Posterior cingulate gyrus (tissue), 11 donors: ENCODE measurements at regions not wholly inside any gene's neighbourhood (a gene's known extent, or its start where the extent isn't known, plus 50 kb on each side); places are given as distances from the start of the nearest gene placed in this dataset.

Source experiments
- DNase-seq, 10 donors: peaks; one replicate each; pipeline versions ENCODE4 v3.0.0 to v3.0.0-alpha.2; 2020 to 2021; ENCODE audit warnings: mixed read lengths in 3 of 10
- intact Hi-C: fragments of 100-400 bp; cut with DNase I; formaldehyde crosslinking; loops from one replicate; pipeline ENCODE4 v1.15.1; 2023

GRCh38 chr3:83877910-83878309, 1080.9 kb upstream of the CADM2 start:
- intact Hi-C loops = no loop called here
- no peak for DNase-seq

GRCh38 chr3:83882701-83883100, 1076.1 kb upstream of the CADM2 start:
- intact Hi-C loops = no loop called here
- no peak for DNase-seq

GRCh38 chr3:83890039-83890762, 1068.6 kb upstream of the CADM2 start:
- intact Hi-C loops = no loop called here
- no peak for DNase-seq

- intact Hi-C loops = no loop called here
- no peak for DNase-seq
These were observed 1068.0 kb upstream of the CADM2 start for GRCh38 chr3:83890763-83891135.

GRCh38 chr3:83894223-83894622, 1064.6 kb upstream of the CADM2 start:
- DNase-seq = no peak
- intact Hi-C loops = no loop called here

GRCh38 chr3:83895892-83896291, 1062.9 kb upstream of the CADM2 start:
- intact Hi-C loops = no loop called here
- no peak for DNase-seq

- DNase-seq = no peak
- intact Hi-C loops = no loop called here
These were observed 1055.8 kb upstream of the CADM2 start for GRCh38 chr3:83902787-83903533.

GRCh38 chr3:83913381-83913780, 1045.4 kb upstream of the CADM2 start:
- DNase-seq = no peak
- intact Hi-C loops = no loop called here

GRCh38 chr3:83926291-83926690, 1032.5 kb upstream of the CADM2 start:
- intact Hi-C loops = no loop called here
- DNase-seq = no peak

GRCh38 chr3:83928391-83928790, 1030.4 kb upstream of the CADM2 start:
- intact Hi-C loops = no loop called here
- DNase-seq = no peak

GRCh38 chr3:83928903-83929302, 1029.9 kb upstream of the CADM2 start:
- no peak for DNase-seq
- intact Hi-C loops = no loop called here

- intact Hi-C loops = no loop called here
- no peak for DNase-seq
These were observed 1024.4 kb upstream of the CADM2 start for GRCh38 chr3:83934192-83935021.

- intact Hi-C loops = no loop called here
- DNase-seq = no peak
These were observed 1020.3 kb upstream of the CADM2 start for GRCh38 chr3:83938491-83938890.

- DNase-seq = no peak
- intact Hi-C loops = no loop called here
These were observed 1016.6 kb upstream of the CADM2 start for GRCh38 chr3:83941990-83942745.

- no peak for DNase-seq
- intact Hi-C loops = no loop called here
These were observed 1012.7 kb upstream of the CADM2 start for GRCh38 chr3:83946049-83946448.

- intact Hi-C loops = no loop called here
- DNase-seq = no peak
These were observed 1012.2 kb upstream of the CADM2 start for GRCh38 chr3:83946554-83946953.

GRCh38 chr3:83948771-83949170, 1010.0 kb upstream of the CADM2 start:
- intact Hi-C loops = no loop called here

GRCh38 chr3:83953417-83954089, 1005.2 kb upstream of the CADM2 start:
- no peak for DNase-seq
- intact Hi-C loops = no loop called here

More at GRCh38 chr3:83948771-83949170, 1010.0 kb upstream of the CADM2 start:
- no peak for DNase-seq

- intact Hi-C loops = no loop called here
- DNase-seq = no peak
These were observed 1002.4 kb upstream of the CADM2 start for GRCh38 chr3:83956431-83956830.

GRCh38 chr3:83968356-83968755, 990.4 kb upstream of the CADM2 start:
- intact Hi-C loops = no loop called here
- no peak for DNase-seq
